Mucosa of rectum (tissue), 2 donors: ENCODE measurements at regions not wholly inside any gene's neighbourhood (a gene's known extent, or its start where the extent isn't known, plus 50 kb on each side); places are given as distances from the start of the nearest gene placed in this dataset.
"Not testable (repeated sequence)": the region's sequence is repeated elsewhere in the genome, so short reads cannot be mapped to it uniquely, and the experiment has no call there.

Source experiments
- H3K27ac ChIP-seq, 2 donors: one replicate each; pipeline ENCODE4 v1.7.0; 2013; ENCODE audit warnings: inconsistent platforms in 2 of 2, low read depth in 2 of 2, low read length in 2 of 2
- H3K27me3 ChIP-seq, 2 donors: one replicate each; pipeline ENCODE4 v1.7.0; 2013; ENCODE audit warnings: low read length in 2 of 2; ENCODE audit not compliant: control insufficient read depth in 2 of 2, insufficient read depth in 2 of 2
- H3K36me3 ChIP-seq, 2 donors: one replicate each; pipeline ENCODE4 v1.7.0; 2013; ENCODE audit warnings: low read length in 2 of 2; ENCODE audit not compliant: control insufficient read depth in 2 of 2, insufficient read depth in 2 of 2
- H3K4me1 ChIP-seq, 2 donors: one replicate each; pipeline ENCODE4 v1.7.0; 2013; ENCODE audit warnings: low read length in 2 of 2, mild to moderate bottlenecking in 1 of 2; ENCODE audit not compliant: control insufficient read depth in 2 of 2, insufficient read depth in 2 of 2
- H3K4me3 ChIP-seq, 2 donors: one replicate each; pipeline ENCODE4 v1.7.0; 2013; ENCODE audit warnings: low read length in 2 of 2
- H3K9ac ChIP-seq, 2 donors: one replicate each; pipeline ENCODE4 v1.7.0; 2013; ENCODE audit warnings: low read length in 2 of 2, low read depth in 1 of 2, mild to moderate bottlenecking in 1 of 2
- H3K9me3 ChIP-seq, 2 donors: one replicate each; pipeline ENCODE4 v1.7.0; 2013; ENCODE audit warnings: low read length in 2 of 2; ENCODE audit not compliant: control insufficient read depth in 2 of 2
- donor health status: healthy.
- donor health status: Normal muscosa, but diverticular disease.

DNA sequence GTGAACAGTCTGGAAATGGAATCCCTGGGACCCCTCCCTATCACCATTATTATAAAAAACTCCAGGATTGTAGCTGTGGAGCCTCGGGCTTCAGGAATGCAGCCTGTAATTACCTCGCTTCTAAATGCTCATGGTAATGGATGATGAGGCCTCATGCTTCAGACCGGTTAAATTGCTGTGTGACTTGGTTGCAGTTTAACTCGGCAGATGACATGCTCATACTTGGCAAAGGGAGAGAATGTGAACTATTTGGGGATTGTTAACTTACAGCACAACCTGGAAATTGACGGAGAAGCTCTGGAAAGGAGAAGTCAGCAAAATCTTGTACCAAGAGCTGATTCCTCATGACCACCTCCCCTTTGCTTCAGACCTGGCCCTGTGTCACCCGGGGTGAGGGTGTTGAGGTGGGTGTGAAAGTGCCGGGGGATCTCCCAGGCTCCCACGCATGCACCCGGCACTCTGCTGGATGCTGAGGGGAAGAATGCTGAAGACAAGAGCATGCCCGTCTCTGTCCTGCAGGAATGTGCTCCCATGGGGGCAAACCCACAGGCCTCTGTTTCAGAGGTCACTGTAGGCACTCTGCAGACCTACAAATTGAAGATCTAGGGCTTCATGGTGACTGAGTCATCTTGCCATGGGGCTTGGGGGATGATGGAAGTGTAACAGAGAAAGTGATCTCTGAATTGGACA, 364.8 kb downstream of the RPS6KC1 start:
- no peaks in the 10 kb centered on the region for H3K27me3 ChIP-seq
- no peaks in the 10 kb centered on the region for H3K36me3 ChIP-seq
- H3K4me3 ChIP-seq, result no peak overlapping the region
- no peaks in the 10 kb centered on the region for H3K9me3 ChIP-seq
- no peak overlapping the region for H3K27ac ChIP-seq
- no peak overlapping the region for H3K9ac ChIP-seq
- H3K4me1 ChIP-seq, result no peaks in the 10 kb centered on the region

DNA sequence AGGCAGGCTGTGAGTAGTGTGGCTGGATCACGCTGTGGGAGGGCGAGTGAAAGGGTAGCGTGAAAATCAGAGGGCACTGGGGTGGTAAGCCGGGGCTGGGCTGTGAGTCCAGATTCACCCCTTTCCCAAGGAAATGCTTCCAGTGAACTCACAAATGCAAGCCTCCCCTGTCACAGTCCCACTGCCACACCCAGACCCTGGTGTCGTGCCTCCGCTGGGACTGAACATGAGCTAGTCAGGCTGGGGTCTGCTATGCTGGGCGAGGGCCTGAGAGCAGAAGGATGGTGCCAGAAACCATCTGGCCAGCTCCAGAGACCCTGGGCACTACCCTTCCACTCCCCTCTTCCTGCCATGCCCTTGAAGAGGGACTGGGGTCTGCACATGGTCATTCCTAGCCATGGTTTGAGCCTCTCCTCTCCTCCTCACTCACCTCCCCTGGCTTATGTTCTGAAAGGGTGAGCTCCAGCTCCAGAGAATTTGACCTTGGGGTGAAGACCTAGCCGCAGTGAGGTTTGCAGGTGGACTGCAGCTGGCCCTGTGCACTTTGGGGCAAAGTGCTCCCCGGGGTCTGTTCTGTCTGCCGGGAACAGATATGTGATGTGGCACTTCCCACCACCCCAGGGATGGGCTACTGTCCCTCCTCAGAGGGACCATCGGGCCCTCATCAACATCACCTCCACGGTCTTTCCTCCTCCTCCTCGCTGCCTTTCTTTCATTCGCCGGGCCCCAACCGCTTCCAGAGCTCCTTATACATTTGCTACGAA, 365.6 kb downstream of the RPS6KC1 start:
- Histone ChIP-seq H3K4me1 (no peaks in the 10 kb centered on the region), H3K9ac (no peak overlapping the region), H3K27me3 (no peaks in the 10 kb centered on the region), H3K36me3 (no peaks in the 10 kb centered on the region), H3K4me3 (no peak overlapping the region), H3K9me3 (no peaks in the 10 kb centered on the region), H3K27ac (no peak overlapping the region)

DNA sequence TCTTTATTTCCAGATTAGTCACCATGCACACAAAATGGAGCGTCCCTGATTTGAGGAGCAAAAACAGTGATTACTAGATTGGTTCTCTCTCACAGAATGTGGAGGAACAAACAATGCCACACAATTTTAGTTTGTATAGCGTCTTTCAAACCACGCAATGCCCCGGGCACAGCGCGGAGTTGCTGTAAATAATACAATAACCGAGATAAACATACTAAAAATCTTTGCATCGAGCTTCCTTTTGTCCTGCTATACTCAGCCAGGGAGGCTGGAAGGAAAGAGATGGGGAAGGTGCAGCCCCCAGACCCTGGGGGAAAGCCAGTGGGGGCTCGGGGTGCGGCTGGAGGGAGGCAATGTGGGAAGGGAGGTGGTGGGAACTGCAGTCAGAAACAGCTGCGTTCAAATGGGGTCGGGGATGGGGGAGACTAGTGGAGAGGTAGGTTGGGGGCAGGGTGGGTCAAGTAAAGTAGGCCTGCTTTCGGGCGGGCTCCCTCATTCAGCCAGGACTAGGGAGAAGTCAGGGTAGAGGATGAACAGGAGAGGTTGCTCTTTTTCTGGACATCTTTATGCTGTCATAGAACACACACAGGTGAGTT, 366.3 kb downstream of the RPS6KC1 start:
- Histone ChIP-seq H3K9me3 (no peaks in the 10 kb centered on the region), H3K36me3 (no peaks in the 10 kb centered on the region), H3K27ac (no peak overlapping the region), H3K4me3 (no peak overlapping the region), H3K27me3 (no peaks in the 10 kb centered on the region), H3K9ac (no peak overlapping the region), H3K4me1 (no peaks in the 10 kb centered on the region)

DNA sequence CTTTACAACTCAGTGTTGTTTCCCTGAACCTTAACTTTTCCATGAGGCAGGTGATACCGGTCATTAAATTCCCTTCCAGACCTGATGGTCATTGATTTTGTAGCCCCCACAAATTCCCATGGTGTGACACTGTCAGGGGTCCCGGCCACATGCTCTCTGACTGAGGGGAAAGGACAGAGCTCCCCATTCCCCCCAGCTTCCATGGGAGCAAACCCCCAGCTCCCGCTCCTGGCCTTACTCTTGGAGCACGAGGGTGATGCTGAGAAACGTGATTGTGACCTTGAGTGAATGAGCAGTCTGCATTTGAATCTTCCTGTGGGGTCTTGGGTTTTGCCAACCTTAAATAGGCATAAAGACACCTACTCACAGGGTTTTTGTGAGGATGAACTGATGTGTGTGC, 366.8 kb downstream of the RPS6KC1 start:
- Histone ChIP-seq H3K36me3 (no peaks in the 10 kb centered on the region), H3K9ac (no peak overlapping the region), H3K4me1 (no peaks in the 10 kb centered on the region), H3K4me3 (no peak overlapping the region), H3K9me3 (no peaks in the 10 kb centered on the region), H3K27ac (no peak overlapping the region), H3K27me3 (no peaks in the 10 kb centered on the region)

DNA sequence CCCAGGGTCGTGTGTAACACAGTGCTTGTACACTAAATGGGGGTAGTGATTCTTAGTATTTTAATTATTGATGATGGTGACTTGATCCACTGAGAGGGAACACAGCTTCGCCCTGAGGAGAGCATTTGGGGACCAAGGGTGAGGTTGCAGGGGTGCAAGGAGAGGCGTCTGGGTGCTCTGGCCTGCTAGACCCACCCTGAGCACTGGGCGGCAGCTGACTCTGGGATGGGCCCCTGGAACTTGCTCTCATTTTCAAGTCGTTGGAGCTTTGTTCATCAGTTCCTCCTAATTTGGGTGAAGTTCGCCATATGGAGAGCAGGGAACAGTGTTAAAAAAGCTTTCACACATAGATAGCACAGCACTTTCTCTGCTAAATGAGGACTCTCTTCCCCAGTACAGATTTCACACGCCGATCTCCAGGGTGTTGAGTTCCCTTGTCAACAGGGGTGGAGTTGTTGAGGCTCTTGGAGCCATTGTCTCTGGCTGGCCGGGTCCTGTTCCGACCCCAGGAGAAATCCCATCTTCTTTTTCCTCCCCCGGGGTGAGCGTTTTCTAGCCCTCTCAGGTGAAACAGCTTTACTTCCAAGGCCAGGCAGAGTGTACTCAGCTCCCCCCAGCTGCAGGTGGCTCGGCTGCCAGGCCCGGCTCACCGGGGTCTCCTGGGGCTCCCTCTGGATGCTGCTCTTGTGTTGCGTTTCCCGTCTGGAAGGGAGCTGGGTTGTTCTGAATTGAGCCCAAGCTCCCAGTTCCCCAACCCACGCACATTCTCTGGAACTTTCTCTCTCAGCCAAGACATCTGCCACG, 367.4 kb downstream of the RPS6KC1 start:
- Histone ChIP-seq H3K27me3 (no peaks in the 10 kb centered on the region), H3K9ac (no peak overlapping the region), H3K4me3 (no peak overlapping the region), H3K27ac (no peak overlapping the region), H3K4me1 (no peaks in the 10 kb centered on the region), H3K36me3 (no peaks in the 10 kb centered on the region), H3K9me3 (no peaks in the 10 kb centered on the region)

DNA sequence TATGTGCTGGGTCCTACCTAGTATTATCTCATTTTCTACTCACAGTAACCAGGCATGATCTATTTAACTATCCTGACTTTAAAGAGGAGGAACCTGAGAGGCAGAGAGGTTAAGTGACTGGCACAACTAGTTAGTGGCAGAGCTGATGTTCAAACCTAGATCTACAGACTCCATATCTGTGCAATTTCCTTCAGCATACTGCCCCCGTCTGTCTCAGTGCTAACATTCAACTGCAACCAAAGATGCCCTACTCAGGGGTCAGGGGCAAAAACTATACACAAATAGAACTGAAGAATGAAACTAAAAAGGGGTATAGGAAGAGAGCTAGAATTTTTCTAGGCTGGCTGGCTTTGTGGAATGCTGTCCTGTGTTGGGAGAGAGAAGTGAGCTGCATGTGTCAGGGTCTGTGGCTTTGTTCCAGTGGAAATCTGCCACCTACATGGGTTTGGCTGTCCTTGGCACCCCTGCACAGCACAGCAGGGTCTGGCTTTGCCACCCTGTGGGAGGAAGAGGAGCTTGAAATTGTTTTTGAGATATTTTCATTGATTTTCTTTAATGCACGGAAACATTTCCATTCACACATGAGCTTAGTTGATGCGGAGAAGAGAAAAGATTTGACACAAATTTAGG, 368.5 kb downstream of the RPS6KC1 start:
- Histone ChIP-seq H3K36me3 (no peaks in the 10 kb centered on the region), H3K4me3 (no peak overlapping the region), H3K9ac (no peak overlapping the region), H3K27ac (no peak overlapping the region), H3K9me3 (no peaks in the 10 kb centered on the region), H3K4me1 (no peaks in the 10 kb centered on the region), H3K27me3 (no peaks in the 10 kb centered on the region)

DNA sequence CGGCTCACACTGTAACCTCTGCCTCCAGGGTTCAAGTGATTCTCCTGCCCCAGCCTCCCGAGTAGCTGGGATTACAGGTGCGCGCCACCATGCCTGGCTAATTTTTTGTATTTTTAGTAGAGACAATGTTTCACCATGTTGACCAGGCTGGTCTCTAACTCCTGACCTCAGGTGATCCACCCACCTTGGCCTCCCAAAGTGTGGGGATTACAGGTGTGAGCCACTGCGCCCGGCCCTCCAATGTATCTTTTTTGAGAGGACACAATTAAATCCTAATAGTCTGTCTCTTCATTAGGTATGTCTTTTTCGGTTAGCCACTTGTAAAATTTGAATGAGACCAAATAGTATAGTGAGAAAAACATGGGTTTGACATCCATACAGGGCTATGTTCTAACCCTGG, 370.1 kb downstream of the RPS6KC1 start:
- not testable (repeated sequence) for H3K9ac ChIP-seq, H3K4me3 ChIP-seq, H3K27me3 ChIP-seq, H3K36me3 ChIP-seq, H3K4me1 ChIP-seq, H3K27ac ChIP-seq, H3K9me3 ChIP-seq

DNA sequence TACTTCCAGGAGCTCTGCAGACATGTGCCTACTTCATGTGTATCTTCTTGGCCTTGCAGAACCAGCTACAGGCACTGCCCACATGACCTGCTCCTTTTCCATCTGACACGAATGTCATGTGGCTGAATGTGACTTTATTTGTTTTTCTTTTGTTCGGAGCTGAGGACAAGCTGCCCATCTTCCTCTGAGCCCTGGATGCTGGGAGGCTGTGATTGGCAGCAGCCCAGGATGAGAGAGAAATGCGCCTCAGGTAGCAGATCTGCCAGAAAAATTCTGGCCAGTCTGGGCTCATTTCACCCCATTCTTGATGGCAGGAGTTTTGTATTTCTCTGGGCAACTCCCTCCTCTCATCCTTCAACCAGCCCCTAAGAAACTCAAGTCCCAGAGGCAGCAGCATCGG, 372.0 kb downstream of the RPS6KC1 start:
- no peaks in the 10 kb centered on the region for H3K36me3 ChIP-seq
- no peak overlapping the region for H3K4me3 ChIP-seq
- H3K27me3 ChIP-seq, result no peaks in the 10 kb centered on the region
- no peaks in the 10 kb centered on the region for H3K9me3 ChIP-seq
- H3K9ac ChIP-seq, result no peak overlapping the region
- H3K4me1 ChIP-seq, result no peaks in the 10 kb centered on the region
- no peak overlapping the region for H3K27ac ChIP-seq

DNA sequence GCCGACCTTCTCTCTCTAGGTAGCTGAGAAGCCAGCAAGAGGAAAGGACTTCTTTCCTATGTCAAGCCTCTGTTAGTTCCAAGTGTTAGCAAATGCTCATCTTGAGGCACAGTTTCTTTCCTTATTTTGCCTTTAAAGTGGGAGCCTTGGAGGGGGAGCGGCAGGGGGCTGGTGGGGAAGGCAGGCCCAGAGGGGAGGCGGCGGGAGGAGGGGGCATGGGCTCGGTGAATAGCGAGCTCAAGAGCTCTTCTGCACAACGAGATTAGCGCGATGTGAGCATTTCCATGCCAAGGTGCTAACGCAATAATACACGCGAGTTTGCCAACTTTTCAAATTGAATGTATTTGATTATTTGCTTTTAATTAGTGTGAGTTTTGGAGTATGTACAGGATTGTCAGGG, 372.6 kb downstream of the RPS6KC1 start:
- Histone ChIP-seq H3K27me3 (no peaks in the 10 kb centered on the region), H3K4me3 (no peak overlapping the region), H3K9ac (no peak overlapping the region), H3K9me3 (no peaks in the 10 kb centered on the region), H3K4me1 (no peaks in the 10 kb centered on the region), H3K27ac (no peak overlapping the region), H3K36me3 (no peaks in the 10 kb centered on the region)
